A549 (cell line): ENCODE measurements at regions not wholly inside any gene's neighbourhood (a gene's known extent, or its start where the extent isn't known, plus 50 kb on each side); places are given as distances from the start of the nearest gene placed in this dataset.

Experiments
- ATAC-seq, 2 experiments: fragments of 200-7000 bp in 1 of 2; fragments of >200 bp in 1 of 2; cut with Nextera tagmentation in 1 of 2; cut with Tn5 transposase in 1 of 2; 3 replicates each; pipeline versions ENCODE4 v1.8.0 to v1.9.1; 2018 to 2020; ENCODE audit warnings: mild to moderate bottlenecking in 1 of 2, moderate library complexity in 1 of 2
- CTCF ChIA-PET: fragments of 300-600 bp; sonication (Branson Sonifier 250); formaldehyde crosslinking; extraction: SDS; loops from one replicate; lab custom pipeline; 2021; ENCODE audit warnings: antibody characterized with exemption, inconsistent platforms; lab: Yijun Ruan, JAX
- POLR2A ChIA-PET: fragments of 350-600 bp; formaldehyde crosslinking; extraction: SDS; loops from one replicate; lab custom pipeline; 2021; ENCODE audit warnings: antibody characterized with exemption, inconsistent platforms; lab: Yijun Ruan, JAX
- DNase-seq, 2 experiments: peaks; one replicate each; pipeline versions ENCODE4 v3.0.0 to v3.0.0-alpha.2; 2011 to 2016; ENCODE audit warnings: low read depth in 1 of 2, low spot score in 1 of 2
- FAIRE-seq: peaks from 2 replicates; lab custom pipeline; 2011; peaks lifted over from hg19 to GRCh38; lab: Jason Lieb, UNC
- H3K27ac ChIP-seq, 2 experiments: fragments of >200 bp; sonication (Bioruptor Twin); formaldehyde crosslinking; 3 replicates each; pipeline ENCODE4 v1.5.1; 2016 to 2017
- H3K4me1 ChIP-seq: fragments of >200 bp; sonication (Bioruptor Twin); formaldehyde crosslinking; 3 replicates; pipeline ENCODE4 v1.6.1; 2016
- H3K4me2 ChIP-seq: fragments of >200 bp; sonication (Bioruptor Twin); formaldehyde crosslinking; 3 replicates; pipeline ENCODE4 v1.6.1; 2016
- H3K4me3 ChIP-seq: fragments of >200 bp; sonication (Bioruptor Twin); formaldehyde crosslinking; 3 replicates; pipeline ENCODE4 v1.5.1; 2016
- H3K9me3 ChIP-seq: fragments of >200 bp; sonication (Bioruptor Twin); formaldehyde crosslinking; 3 replicates; pipeline ENCODE4 v1.6.1; 2016
- CEBPB ChIP-seq, 2 experiments: fragments of >200 bp in 1 of 2; sonication (Bioruptor Twin) in 1 of 2; formaldehyde crosslinking in 1 of 2; IDR thresholded peaks; 2 replicates each; pipeline ENCODE4 v1.6.1; 2012 to 2016
- CHD2 ChIP-seq: fragments of 150-350 bp; IDR thresholded peaks from 2 replicates; pipeline ENCODE4 v1.6.1; 2014; ENCODE audit warnings: low read length; ENCODE audit not compliant: partially characterized antibody
- CTCF ChIP-seq: fragments of >200 bp; sonication (Bioruptor Twin); formaldehyde crosslinking; IDR thresholded peaks from 3 replicates; pipeline ENCODE4 v1.5.1; 2016
- ESRRA ChIP-seq: fragments of 150-350 bp; IDR thresholded peaks from 2 replicates; pipeline ENCODE4 v1.6.1; 2014; ENCODE audit warnings: mild to moderate bottlenecking, low read length, borderline replicate concordance
- FOXS1 ChIP-seq: fragments of 250-450 bp; sonication (Bioruptor Pico); IDR thresholded peaks from 2 replicates; pipeline ENCODE4 v1.5.0; 2020; ENCODE audit warnings: mild to moderate bottlenecking, moderate library complexity
- HDAC2 ChIP-seq: fragments of 200-600 bp; sonication (generic); IDR thresholded peaks from 2 replicates; pipeline ENCODE4 v1.6.1; 2016
- HEYL ChIP-seq: fragments of 250-450 bp; sonication (Bioruptor Pico); IDR thresholded peaks from 2 replicates; pipeline ENCODE4 v1.8.0; 2021; ENCODE audit warnings: mild to moderate bottlenecking, moderate library complexity
- HOXA7 ChIP-seq: fragments of 250-450 bp; sonication (Bioruptor Pico); IDR thresholded peaks from 2 replicates; pipeline ENCODE4 v1.5.0; 2020; ENCODE audit warnings: mild to moderate bottlenecking, moderate library complexity
- HOXB13 ChIP-seq: fragments of 250-450 bp; sonication (Bioruptor Pico); IDR thresholded peaks from 2 replicates; pipeline ENCODE4 v1.5.0; 2020; ENCODE audit warnings: low read depth, mild to moderate bottlenecking, moderate library complexity
- KDM1A ChIP-seq: fragments of 200-600 bp; sonication (generic); IDR thresholded peaks from 2 replicates; pipeline ENCODE4 v1.6.1; 2016; ENCODE audit warnings: low read depth, mild to moderate bottlenecking
- KDM5A ChIP-seq: fragments of 200-600 bp; sonication (generic); IDR thresholded peaks from 2 replicates; pipeline ENCODE4 v1.6.1; 2016; ENCODE audit warnings: antibody characterized with exemption, mild to moderate bottlenecking
- MAZ ChIP-seq: fragments of 150-350 bp; IDR thresholded peaks from 2 replicates; pipeline ENCODE4 v1.6.1; 2014; ENCODE audit warnings: antibody characterized with exemption, low read depth, low read length, borderline replicate concordance
- NFE2L2 ChIP-seq: fragments of 150-350 bp; conservative IDR thresholded peaks from 2 replicates; pipeline ENCODE4 v1.6.1; 2014; ENCODE audit warnings: low read length
- NPAS2 ChIP-seq: fragments of 250-450 bp; sonication (Bioruptor Pico); IDR thresholded peaks from 2 replicates; pipeline ENCODE4 v1.8.0; 2022; ENCODE audit warnings: mild to moderate bottlenecking, moderate library complexity, borderline replicate concordance
- REST ChIP-seq: fragments of 200-600 bp; sonication (generic); IDR thresholded peaks from 2 replicates; pipeline ENCODE4 v1.6.1; 2016; ENCODE audit warnings: antibody characterized with exemption, mild to moderate bottlenecking, moderate library complexity
- RFX5 ChIP-seq: fragments of 450-650 bp; IDR thresholded peaks from 2 replicates; pipeline ENCODE4 v1.7.1; 2014; ENCODE audit warnings: antibody characterized with exemption, mild to moderate bottlenecking, moderate library complexity
- RNF2 ChIP-seq: fragments of 200-600 bp; sonication (generic); IDR thresholded peaks from 2 replicates; pipeline ENCODE4 v1.6.1; 2016; ENCODE audit warnings: low read depth, mild to moderate bottlenecking, antibody characterized with exemption, moderate library complexity, borderline replicate concordance
- TFCP2L1 ChIP-seq: fragments of 250-450 bp; sonication (Bioruptor Pico); IDR thresholded peaks from 2 replicates; pipeline ENCODE4 v1.5.0; 2021; ENCODE audit warnings: mild to moderate bottlenecking
- TP53 ChIP-seq: fragments of 250-450 bp; sonication (Bioruptor Pico); IDR thresholded peaks from 2 replicates; pipeline ENCODE4 v1.5.0; 2021; ENCODE audit warnings: mild to moderate bottlenecking, moderate library complexity
- WGBS: methylation state at CpG from one replicate; pipeline ENCODE4 v1.1.6; 2017; ENCODE audit errors: missing lambda C conversion rate; 5-methylcytosine and 5-hydroxymethylcytosine counted together
- TF ChIP-seq, protein P1 (sequence below): fragments of >200 bp; sonication (Bioruptor Twin); formaldehyde crosslinking; IDR thresholded peaks from 3 replicates; pipeline ENCODE4 v1.6.1; 2016

- TF ChIP-seq CTCF (no peak), KDM5A (no peak), RNF2 (no peak)
- TF ChIP-seq, all 56 proteins: peak for 0
These were observed 245.7 kb upstream of the CIBAR2 start (continued) for GRCh38 chr16:85357924-85358505.

GRCh38 chr16:85358704-85359146 is 246.5 kb upstream of the CIBAR2 start:
- H3K4me1 ChIP-seq: 0 out of 3 replicates have a peak, but pooled peaks cover 5% of the 10 kb centered on the region
- no peaks in the 10 kb centered on the region for H3K9me3 ChIP-seq
- ChIA-PET CTCF (interaction anchor here (1.0 to 2.3 kb wide), 2 partner anchors 11 to 252 kb away, joined by 3 to 17 read pairs; no protein-coding TSS in a partner anchor), POLR2A (no interaction called here)
- ATAC-seq (no peak), DNase-seq (no peak), FAIRE-seq (no peak)
- H3K4me3 ChIP-seq: no peak overlapping the region
- no peak overlapping the region for H3K4me2 ChIP-seq
- WGBS: 80% methylated on average over 9 of the region's 10 CpGs
- TF ChIP-seq KDM1A (no peak), CEBPB (IDR thresholded peaks at IDR 0.05) (no peak), TFCP2L1 (CRISPR knock-in tag) (no peak), REST (no peak), MAZ (no peak), RFX5 (no peak), HOXB13 (CRISPR knock-in tag) (no peak), TP53 (CRISPR knock-in tag) (no peak), HOXA7 (CRISPR knock-in tag) (no peak), KDM5A (no peak), FOXS1 (CRISPR knock-in tag) (no peak), CHD2 (no peak)
- TF ChIP-seq, protein P1, sequence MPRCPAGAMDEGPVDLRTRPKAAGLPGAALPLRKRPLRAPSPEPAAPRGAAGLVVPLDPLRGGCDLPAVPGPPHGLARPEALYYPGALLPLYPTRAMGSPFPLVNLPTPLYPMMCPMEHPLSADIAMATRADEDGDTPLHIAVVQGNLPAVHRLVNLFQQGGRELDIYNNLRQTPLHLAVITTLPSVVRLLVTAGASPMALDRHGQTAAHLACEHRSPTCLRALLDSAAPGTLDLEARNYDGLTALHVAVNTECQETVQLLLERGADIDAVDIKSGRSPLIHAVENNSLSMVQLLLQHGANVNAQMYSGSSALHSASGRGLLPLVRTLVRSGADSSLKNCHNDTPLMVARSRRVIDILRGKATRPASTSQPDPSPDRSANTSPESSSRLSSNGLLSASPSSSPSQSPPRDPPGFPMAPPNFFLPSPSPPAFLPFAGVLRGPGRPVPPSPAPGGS: no peak
- no peak overlapping the region for H3K27ac ChIP-seq

GRCh38 chr16:85359147-85359822 is 247.0 kb upstream of the CIBAR2 start:
- FAIRE-seq: no peak
- H3K4me3 ChIP-seq: no peak overlapping the region
- ChIA-PET CTCF (interaction anchor here (1.0 to 2.3 kb wide), 3 partner anchors 11 to 252 kb away, joined by 3 to 17 read pairs (median 3); no protein-coding TSS in a partner anchor), POLR2A (no interaction called here)
- ATAC-seq: no peak; a peak in 1 of 6 replicates
- 0 out of 3 replicates have a peak, but pooled peaks cover 5% of the 10 kb centered on the region for H3K4me1 ChIP-seq
- no peak overlapping the region; a peak in 1 of 6 replicates for H3K27ac ChIP-seq
- no peaks in the 10 kb centered on the region for H3K9me3 ChIP-seq
- no peak for DNase-seq
- no peak for TF ChIP-seq KDM5A
- no peak for TF ChIP-seq HDAC2
- TF ChIP-seq NFE2L2: no peak
- TF ChIP-seq NPAS2: no peak
- no peak for TF ChIP-seq HEYL
- TF ChIP-seq MAZ: no peak
- no peak for TF ChIP-seq CTCF
- TF ChIP-seq ESRRA: no peak
- 87% methylated on average over 20 of the region's 21 CpGs for WGBS
- H3K4me2 ChIP-seq: no peak overlapping the region
